Choroid plexus epithelial cell (primary cell): ENCODE measurements at regions not wholly inside any gene's neighbourhood (a gene's known extent, or its start where the extent isn't known, plus 50 kb on each side); places are given as distances from the start of the nearest gene placed in this dataset.
A peak's percentile ranks its signal among the peaks of the same experiment; 100 is the strongest.

Experiments used
- DNase-seq: peaks from one replicate; pipeline ENCODE4 v3.0.0-alpha.2; 2010; ENCODE audit warnings: low read depth
- H3K4me3 ChIP-seq: 2 replicates; pipeline ENCODE4 v1.5.1; 2011; ENCODE audit warnings: low read depth, mild to moderate bottlenecking, control low read depth, low read length, moderate library complexity
- TF ChIP-seq, protein P1 (sequence below): conservative IDR thresholded peaks from 2 replicates; pipeline ENCODE4 v1.5.1; 2011; ENCODE audit warnings: low read depth, mild to moderate bottlenecking, control low read depth, inconsistent platforms, low read length, moderate library complexity

DNA sequence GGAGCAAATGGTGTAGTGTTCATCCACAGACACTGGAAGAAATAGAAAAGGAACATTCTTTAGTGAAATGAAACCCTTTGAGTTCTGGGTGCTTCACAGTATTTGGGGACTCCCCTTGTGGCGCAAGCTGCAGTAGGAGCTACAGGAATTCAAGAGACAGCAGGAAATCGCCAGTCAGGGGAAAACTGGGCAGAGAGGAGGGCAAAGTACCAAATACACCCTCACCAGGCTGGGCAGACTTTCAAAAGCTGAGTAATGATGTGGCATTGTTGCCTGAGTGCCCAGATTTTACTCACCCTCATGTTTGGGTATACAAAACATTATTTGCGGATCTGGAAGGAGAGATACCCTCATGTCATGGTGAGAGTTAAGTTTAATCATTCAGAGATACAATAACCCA is 97.9 kb downstream of the SOD2 start:
- DNase-seq, result peak; percentile 55
- TF ChIP-seq, protein P1, sequence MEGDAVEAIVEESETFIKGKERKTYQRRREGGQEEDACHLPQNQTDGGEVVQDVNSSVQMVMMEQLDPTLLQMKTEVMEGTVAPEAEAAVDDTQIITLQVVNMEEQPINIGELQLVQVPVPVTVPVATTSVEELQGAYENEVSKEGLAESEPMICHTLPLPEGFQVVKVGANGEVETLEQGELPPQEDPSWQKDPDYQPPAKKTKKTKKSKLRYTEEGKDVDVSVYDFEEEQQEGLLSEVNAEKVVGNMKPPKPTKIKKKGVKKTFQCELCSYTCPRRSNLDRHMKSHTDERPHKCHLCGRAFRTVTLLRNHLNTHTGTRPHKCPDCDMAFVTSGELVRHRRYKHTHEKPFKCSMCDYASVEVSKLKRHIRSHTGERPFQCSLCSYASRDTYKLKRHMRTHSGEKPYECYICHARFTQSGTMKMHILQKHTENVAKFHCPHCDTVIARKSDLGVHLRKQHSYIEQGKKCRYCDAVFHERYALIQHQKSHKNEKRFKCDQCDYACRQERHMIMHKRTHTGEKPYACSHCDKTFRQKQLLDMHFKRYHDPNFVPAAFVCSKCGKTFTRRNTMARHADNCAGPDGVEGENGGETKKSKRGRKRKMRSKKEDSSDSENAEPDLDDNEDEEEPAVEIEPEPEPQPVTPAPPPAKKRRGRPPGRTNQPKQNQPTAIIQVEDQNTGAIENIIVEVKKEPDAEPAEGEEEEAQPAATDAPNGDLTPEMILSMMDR, result no peak
- H3K4me3 ChIP-seq, result no peak overlapping the region

DNA sequence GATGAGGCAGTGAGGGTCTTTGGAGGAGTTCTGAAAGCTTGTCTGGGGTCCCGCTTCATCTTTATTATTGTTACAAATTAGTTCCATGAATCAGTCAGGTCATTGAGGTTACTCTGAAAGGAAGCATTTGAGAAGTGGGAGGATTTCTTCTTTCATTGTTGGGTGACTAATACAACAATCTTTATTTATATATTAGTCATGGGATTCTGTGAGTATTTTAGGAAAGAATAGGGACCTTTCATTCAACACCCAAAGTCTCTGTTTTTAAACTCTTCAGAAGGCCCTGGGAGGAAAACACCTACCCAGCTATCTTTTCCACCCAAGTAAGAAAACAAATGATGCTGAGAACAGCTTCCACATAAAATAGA is 98.3 kb downstream of the SOD2 start:
- H3K4me3 ChIP-seq, result no peak overlapping the region
- peak; percentile 69 for DNase-seq
- TF ChIP-seq, protein P1, result no peak

DNA sequence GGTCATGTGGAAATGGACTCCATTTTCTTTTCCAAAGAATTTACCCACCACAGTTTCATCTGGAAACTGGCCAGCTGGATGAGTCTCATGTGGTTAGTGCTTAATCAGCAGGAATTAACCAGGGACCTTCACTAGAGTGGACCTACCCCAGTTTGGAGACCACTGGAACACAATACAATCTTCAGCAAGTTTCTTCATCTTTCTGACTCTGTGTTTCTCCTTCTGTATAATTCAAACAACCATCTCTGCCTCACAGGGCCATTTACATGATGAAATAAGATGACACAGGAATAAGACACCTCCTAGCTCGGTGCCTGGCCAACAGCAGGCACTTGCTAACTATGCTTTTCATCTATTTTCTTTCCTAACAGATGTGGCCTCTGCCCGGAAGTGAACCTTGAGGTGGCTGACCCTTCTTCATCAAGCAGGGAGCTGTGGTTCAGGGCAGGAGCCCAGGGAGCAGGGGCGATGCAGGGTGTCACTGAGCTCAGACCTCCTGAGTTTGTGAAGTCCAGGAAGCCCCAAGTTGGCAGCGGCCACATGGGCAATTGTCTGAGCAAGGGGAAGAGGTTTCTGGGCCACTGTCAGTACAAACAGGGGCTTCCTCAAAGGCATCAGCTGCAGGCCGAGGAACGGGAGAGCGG is 98.8 kb downstream of the SOD2 start:
- peak; percentile 57 for DNase-seq
- TF ChIP-seq, protein P1, result no peak
- no peak overlapping the region for H3K4me3 ChIP-seq

DNA sequence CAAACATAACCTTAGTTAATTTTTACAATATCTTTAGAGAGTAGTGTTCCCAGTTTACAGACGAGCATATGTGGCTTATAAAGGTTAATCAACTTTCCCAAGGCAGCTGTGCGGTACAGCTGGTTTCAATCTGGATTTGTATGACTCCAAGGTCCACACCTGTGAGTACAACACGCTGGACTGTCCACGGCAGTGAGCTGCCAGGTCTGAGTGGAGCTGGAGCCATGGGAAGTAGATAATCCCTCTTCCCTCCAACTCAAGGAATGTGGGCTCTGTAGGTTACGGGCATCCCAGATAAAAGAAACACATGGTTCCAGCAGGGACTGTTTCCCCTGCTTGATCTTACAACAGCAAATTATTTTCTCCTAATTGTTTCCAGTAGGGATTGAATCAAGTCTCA is 102.2 kb downstream of the SOD2 start:
- TF ChIP-seq, protein P1, result no peak
- H3K4me3 ChIP-seq, result no peak overlapping the region
- DNase-seq, result no peak

DNA sequence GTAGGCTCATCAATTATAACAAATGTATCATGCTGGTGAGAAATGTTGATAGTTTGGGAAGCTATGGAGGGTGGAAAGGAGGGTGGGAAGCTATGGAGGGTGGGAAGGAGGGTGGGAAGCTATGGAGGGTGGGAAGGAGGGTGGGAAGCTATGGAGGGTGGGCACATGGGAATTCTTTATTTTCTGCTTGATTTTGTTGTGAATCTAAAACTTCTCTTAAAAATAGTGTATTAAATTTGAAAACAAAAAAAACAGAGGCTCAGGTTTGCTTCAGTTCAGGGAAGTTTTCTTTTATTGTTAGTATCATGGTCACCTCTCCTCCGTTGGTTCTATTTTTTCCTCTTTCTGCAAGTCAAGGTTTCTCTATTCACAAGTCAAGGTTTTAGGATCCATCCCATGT is 106.4 kb downstream of the SOD2 start:
- TF ChIP-seq, protein P1, result no peak
- no peak for DNase-seq

DNA sequence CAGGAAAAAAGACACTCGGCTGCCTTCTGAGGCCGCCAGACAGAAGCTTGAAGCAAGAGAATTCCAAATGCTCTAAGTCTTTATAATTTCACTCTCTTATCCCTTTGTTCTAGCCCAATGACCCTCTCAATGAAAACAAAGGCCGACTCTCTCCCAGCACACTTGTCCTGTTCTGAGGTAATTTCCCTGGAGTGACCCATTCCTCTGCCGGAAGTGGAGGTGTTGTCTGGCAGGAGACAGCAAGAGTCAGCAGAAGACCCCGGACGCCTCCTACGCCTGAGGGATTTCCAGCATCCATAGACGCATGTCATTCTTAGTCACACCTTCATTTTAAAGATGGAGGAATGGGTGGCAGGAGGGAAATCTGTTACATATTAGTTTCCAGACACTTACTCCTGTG is 110.3 kb downstream of the SOD2 start:
- H3K4me3 ChIP-seq, result no peak overlapping the region
- DNase-seq, result no peak
- TF ChIP-seq, protein P1, result no peak

More for the DNA sequence above, 106.4 kb downstream of the SOD2 start:
- no peak overlapping the region for H3K4me3 ChIP-seq

DNA sequence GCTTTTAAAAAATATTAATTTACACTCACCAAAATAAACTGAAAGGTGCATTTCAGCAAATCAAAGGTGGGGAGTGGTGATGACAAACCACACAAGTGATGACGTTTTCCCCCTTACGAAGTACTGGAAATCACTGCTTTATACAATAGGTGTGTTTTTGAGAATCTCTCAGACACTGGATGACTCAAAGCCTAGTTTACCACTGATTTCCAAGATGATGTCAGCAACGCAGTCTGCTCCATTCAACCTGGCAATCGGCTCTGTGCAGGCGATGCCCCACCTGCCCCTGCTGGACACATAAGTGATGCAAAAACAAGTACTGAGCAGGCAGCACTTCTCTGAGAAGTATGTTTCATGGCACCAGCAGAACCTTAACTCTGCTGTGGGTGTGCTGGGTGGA is 114.4 kb downstream of the SOD2 start:
- H3K4me3 ChIP-seq, result no peak overlapping the region
- TF ChIP-seq, protein P1, result no peak
- DNase-seq, result no peak
